ENCODE measurements at regions not wholly inside any gene's neighbourhood (a gene's known extent, or its start where the extent isn't known, plus 50 kb on each side); places are given as distances from the start of the nearest gene placed in this dataset.

DNA sequence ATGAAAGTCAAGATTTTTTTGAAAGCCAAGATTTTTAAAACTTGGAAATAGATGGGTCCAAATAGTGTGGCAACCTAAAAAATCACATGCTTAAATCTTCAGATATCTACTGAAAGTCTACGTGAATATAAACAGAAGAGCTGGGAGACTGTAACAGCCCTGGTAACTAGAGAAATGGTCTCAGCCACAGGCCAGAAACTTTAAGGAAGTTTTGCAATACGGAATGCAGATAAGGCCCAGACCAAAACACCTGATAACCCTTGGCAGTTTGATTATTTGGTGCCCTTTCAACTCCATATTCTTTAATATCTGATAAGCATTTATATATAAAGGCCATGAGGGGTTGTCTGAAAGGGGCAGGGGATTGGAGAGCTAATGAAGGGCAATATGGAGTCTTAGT lies 537.3 kb upstream of the TGFBR2 start:
- no peak for DNase-seq

GRCh38 chr3:30073040-30073439 lies 533.4 kb upstream of the TGFBR2 start:
- no peak for DNase-seq

DNA sequence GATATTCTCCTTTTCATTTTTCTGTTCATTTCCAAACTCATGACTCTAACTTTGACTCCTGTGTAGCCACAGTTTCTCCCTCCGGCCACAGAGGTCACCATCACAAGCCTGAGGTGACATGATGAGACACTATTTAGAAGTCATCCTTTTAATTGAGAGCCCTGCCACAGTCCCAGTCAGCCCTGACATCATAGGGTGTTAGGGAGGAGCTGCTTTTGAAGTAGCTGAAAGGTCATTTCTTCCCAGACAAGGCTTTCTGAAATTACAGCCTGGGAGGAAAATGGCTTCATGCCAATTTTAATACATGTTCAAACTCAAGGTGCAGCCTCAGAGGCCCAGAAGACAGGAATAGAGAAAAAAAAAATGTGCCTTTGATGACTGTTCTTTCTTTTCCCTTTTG lies 532.8 kb upstream of the TGFBR2 start:
- no peak for DNase-seq

DNA sequence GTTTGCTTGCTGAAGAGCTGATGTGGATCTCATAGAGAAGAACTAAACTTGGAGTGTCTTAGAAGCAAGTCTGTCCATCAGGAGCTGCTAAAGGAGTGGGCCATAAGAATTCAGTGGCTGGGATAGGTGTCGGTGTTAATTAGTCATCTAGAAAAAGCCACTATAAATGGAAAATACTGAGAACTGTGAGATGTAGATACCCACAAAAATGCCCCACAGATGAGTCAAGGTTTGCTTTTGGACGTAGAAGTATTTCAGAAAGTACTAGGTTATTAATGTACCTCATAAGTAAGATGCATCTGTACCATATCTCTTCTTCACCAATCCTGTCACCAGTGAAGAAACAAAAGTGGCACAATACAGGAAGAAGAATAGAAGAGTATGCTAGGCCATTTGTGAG lies 530.9 kb upstream of the TGFBR2 start:
- DNase-seq = no peak

DNA sequence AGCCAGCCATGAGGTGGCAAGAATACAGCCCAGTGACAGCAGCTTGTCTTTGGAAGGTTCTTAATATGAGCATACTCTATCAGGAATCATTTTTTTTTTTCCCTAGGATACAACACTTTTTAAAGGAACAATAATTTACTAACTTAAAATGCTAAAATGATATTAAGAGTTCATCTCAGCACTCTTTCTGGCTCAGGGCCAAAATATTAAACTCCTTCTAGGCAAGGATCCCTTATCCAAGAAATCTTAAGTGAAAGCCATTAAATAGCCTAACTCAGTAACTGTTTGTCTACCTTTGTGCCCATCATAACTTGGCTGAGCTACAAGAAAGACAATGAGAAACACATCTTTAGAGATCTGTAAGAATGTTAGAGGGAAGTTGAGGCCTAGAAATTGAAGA lies 529.5 kb upstream of the TGFBR2 start:
- no peak for DNase-seq

DNA sequence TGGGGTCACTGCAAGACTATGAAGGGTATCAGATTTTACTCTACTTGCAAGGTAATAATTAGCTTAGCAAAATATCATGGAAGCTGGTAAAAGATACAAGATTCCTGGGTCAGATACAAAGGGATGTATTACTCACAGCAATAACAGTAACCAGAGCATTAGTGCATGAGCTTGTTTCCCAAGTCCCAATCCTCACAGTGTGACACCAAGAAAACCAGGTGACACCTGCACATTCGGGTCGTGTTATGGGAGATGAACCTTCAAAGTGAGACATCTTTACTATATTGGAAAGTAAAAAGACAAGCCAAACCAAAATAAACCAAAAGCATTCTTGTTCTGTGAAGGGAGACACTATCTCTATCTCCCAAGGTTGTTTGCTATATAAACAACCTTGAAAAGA lies 528.7 kb upstream of the TGFBR2 start:
- no peak for DNase-seq

DNA sequence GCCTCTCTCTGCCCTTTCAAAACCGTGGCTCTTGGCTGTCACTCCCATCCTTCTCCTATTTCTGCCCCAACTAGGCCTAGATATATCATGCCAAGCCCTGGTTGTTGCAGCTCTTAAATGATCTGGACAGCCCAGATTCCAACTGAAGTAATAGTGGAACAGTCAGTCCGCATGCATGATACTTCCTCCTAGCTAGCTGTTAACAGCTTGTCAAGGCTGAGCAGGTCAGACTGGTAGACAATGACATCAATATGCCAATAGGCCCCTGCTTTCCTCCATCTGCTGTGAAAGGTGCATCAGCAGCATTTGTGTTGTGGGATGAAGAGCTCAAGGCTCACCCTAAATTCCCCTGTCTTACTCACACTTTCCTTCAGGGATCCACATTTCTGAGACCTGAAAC lies 527.7 kb upstream of the TGFBR2 start:
- DNase-seq = no peak

DNA sequence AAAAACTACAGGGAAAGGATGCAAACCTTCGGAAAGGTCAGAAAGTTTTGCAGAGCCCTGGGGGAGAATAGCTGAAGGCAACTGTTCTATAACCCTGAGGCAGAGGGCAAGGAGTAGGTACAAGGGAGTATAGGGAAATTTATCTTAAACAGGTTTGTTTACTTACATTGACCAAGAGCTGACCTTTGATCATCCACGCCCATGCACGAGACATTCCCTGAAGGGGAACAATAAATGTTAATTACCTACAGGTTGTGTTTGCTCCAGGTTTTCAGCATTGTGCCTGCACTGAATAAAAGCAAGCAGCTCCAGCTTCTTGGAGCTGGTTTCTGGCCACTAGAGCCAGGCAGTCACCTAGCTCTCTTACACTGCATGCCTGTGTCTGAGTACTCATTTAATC lies 524.5 kb upstream of the TGFBR2 start:
- no peak for DNase-seq

GRCh38 chr3:30082652-30083051 lies 523.7 kb upstream of the TGFBR2 start:
- no peak for DNase-seq

DNA sequence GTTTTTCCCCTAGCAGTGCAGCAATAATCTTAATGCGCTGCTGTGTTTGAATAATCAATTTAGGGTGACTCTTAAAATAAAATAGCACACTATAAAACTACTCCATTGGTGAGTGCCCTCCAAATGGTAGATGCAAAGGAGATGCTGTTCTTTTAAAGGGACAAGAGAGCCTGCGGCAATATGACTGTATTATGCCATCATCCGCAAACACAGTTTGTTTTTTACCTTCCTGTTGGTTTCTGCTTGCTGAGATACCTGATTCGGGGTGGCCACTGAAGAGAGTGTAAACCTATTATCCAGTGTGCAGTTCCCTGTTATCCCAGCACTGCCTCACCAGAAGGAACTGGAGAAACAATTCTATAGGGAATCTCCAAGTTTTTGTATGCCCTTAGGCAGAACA lies 523.1 kb upstream of the TGFBR2 start:
- no peak for DNase-seq

GRCh38 chr3:30084316-30084715 lies 522.1 kb upstream of the TGFBR2 start:
- no peak for DNase-seq

- no peak for DNase-seq
Measured at GRCh38 chr3:30084971-30085403, 521.4 kb upstream of the TGFBR2 start.

- no peak for DNase-seq
Measured at GRCh38 chr3:30085486-30085885, 520.9 kb upstream of the TGFBR2 start.

- DNase-seq = no peak
Measured at GRCh38 chr3:30091686-30092085, 514.7 kb upstream of the TGFBR2 start.

GRCh38 chr3:30097022-30097650 lies 509.3 kb upstream of the TGFBR2 start:
- no peak for DNase-seq

DNA sequence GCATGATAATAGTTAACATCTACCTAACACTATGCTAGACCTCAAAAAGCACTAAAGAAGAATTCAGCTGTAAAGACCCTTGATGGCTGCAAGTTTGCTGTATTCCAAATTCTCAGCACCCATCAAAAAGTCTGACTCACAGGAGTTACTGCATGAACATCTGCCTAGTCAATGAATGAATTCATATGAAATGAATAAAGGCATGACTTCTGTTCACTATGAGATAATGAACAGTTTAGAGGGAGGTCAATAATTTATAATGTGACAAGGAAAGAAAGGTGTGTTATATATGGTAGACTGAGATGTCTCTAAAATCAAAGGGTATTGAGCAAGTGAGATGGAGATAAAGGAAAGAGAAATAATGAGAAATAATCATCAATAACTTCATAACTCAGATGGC lies 508.2 kb upstream of the TGFBR2 start:
- DNase-seq = no peak

DNA sequence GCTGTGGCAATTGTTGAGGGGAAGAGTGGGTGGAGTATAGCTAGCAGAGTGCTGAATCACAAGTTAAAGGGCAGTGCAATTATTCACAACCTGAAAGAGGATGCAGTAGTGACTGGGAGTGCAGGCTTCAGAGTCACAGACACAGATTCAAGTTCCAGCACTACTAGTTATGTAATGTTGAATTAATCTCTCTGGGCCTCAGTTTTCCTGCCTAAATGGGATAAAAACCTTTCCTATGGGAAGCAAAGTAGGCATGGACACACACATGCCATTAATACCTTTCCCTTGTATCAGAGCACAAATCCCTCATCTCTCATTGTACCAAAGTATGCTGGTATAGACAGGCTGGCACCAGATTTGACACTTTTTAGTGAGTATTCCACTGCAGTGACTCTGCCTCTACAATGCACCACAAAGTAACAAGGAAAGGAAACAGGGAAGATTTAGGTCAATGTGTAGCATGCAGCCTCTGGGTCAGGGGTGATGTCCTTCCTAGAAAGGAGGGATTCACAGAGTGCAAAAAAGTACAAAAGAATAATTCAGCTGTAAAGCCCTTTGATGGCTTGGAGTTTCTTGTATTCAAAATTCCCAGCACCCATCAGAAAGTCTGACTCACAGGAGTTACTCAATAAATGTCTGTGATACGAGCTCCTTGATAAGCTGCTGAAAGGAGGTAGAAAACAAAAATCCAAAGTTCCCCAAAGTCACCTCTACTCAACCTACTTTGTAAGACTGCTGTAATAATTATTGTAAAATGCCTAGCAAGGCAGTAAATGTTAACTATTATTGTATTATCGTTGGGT lies 507.5 kb upstream of the TGFBR2 start:
- DNase-seq = no peak

- no peak for DNase-seq
Measured at GRCh38 chr3:30102356-30102755, 504.0 kb upstream of the TGFBR2 start.

DNA sequence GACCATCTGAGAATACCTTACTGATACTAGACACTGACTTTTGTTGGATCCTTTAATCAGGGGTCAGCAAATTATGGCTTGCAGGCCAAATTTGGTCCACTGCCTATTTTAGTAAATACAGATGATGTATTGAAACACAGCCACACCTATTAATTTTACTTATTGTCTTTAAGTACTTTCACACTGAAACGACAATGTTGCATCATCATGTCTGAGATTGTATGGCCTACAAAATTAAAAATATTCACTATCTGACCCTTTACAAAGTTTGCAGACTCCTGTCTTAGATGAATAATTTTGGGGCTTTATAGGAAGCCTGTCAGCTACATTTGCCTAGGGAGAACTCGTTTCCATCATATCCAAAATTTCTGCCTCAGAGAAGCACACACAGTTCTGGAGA lies 503.2 kb upstream of the TGFBR2 start:
- DNase-seq = no peak

GRCh38 chr3:30107531-30107930 lies 498.9 kb upstream of the TGFBR2 start:
- no peak for DNase-seq

DNA sequence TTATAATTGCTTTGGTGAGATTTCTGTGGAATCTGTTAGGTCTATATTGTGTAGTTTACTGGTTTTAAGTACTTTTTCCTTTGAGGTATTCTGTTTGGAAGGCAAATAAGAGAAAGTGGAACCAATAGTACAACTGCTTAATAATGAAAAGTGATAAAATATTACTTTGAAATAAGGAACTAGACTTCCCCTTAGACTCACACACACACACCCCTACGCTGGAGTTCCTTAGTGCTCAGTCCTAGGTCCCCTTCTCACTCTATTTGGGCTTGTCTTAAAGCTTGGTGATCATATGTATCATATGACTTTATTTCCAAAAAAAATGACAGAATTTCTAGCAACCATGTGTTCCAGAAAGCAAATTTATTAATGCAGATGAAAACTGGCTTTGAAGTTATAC lies 494.0 kb upstream of the TGFBR2 start:
- DNase-seq = no peak

DNA sequence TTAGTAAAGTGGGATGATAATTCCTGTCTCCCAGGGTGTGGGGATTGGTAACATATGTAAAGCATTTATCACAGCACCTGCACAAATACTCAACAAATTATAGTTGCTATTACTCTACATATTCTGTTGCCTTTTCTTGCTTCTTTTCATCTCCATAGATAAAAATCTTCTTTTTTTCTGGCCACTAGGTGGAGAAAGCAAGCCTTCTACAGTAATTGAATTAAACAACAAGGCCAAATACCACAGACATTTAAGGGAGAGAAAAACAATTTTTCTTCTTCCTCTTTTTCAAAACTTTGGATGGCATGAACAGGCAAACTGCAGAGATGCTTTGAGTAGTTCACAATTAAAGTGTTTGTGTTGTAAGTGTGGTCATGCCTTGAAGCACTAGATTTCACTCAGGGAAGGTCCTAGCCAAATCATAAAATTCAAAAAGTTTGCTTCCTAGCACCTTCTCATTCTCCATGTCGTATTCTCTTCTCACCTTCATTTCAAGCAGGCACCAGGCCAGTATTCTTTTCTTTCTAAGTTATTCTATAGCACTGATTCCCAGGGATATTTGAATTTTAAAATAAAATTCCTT lies 493.4 kb upstream of the TGFBR2 start:
- peak; percentile 26 for DNase-seq

- DNase-seq = no peak
Measured at GRCh38 chr3:30113906-30114305, 492.5 kb upstream of the TGFBR2 start.

- DNase-seq = no peak
Measured at GRCh38 chr3:30114918-30115317, 491.5 kb upstream of the TGFBR2 start.
